Uterus (tissue), 2 donors: ENCODE measurements at regions not wholly inside any gene's neighbourhood (a gene's known extent, or its start where the extent isn't known, plus 50 kb on each side); places are given as distances from the start of the nearest gene placed in this dataset.

Source experiments
- CTCF ChIP-seq, 4 experiments: fragments of 200-600 bp in 2 of 4; fragments of 450-650 bp in 2 of 4; sonication (generic) in 2 of 4; IDR thresholded peaks; one replicate each; pipeline ENCODE4 v1.5.1; 2016 to 2019; ENCODE audit warnings: antibody characterized with exemption in 4 of 4, mild to moderate bottlenecking in 2 of 4, moderate library complexity in 1 of 4
- POLR2A ChIP-seq, 2 donors: fragments of 450-650 bp; IDR thresholded peaks; one replicate each; pipeline ENCODE4 v1.6.1; 2016; ENCODE audit warnings: antibody characterized with exemption in 2 of 2, mild to moderate bottlenecking in 1 of 2, moderate library complexity in 1 of 2

- TF ChIP-seq CTCF (IDR thresholded peaks at IDR 0.05) = no peak
- TF ChIP-seq POLR2A (IDR thresholded peaks at IDR 0.05) = no peak
Measured at GRCh38 chr5:2134543-2135292, 252.0 kb upstream of the IRX4 start.
